Lower leg skin (tissue), 3 donors: ENCODE measurements at regions not wholly inside any gene's neighbourhood (a gene's known extent, or its start where the extent isn't known, plus 50 kb on each side); places are given as distances from the start of the nearest gene placed in this dataset.

Experiments
- POLR2A ChIP-seq, 2 donors: fragments of 450-650 bp; IDR thresholded peaks; one replicate each; pipeline ENCODE4 v1.6.1; 2016 to 2017; ENCODE audit warnings: antibody characterized with exemption in 2 of 2, mild to moderate bottlenecking in 1 of 2, moderate library complexity in 1 of 2
- TF ChIP-seq, protein P1 (sequence below), 3 donors: fragments of 450-650 bp; IDR thresholded peaks; one replicate each; pipeline ENCODE4 v1.5.1; 2016; ENCODE audit warnings: antibody characterized with exemption in 3 of 3, mild to moderate bottlenecking in 3 of 3, moderate library complexity in 2 of 3

DNA sequence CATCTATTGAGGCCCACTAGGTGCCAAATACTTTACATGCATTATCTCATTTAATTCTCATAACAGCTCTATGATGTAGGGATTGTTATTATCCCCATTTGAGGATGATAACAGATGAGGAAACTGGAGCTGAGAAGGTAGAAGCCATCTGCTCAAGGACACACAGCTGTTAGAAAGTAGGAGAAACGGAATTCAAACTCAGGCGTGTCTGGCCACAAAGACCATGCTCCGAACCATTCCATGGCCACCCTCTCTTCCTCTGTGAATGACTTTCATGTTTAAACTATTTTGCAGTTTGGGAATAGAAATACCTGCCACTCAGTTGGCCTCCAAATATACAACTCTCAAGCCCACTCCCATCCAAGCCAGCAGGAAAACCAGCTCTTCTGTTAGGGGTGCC is 87.6 kb upstream of the ANKRD55 start:
- TF ChIP-seq, protein P1, sequence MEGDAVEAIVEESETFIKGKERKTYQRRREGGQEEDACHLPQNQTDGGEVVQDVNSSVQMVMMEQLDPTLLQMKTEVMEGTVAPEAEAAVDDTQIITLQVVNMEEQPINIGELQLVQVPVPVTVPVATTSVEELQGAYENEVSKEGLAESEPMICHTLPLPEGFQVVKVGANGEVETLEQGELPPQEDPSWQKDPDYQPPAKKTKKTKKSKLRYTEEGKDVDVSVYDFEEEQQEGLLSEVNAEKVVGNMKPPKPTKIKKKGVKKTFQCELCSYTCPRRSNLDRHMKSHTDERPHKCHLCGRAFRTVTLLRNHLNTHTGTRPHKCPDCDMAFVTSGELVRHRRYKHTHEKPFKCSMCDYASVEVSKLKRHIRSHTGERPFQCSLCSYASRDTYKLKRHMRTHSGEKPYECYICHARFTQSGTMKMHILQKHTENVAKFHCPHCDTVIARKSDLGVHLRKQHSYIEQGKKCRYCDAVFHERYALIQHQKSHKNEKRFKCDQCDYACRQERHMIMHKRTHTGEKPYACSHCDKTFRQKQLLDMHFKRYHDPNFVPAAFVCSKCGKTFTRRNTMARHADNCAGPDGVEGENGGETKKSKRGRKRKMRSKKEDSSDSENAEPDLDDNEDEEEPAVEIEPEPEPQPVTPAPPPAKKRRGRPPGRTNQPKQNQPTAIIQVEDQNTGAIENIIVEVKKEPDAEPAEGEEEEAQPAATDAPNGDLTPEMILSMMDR (IDR thresholded peaks at IDR 0.05), result no peak
- no peak for TF ChIP-seq POLR2A (IDR thresholded peaks at IDR 0.05)
